ENCODE measurements at regions not wholly inside any gene's neighbourhood (a gene's known extent, or its start where the extent isn't known, plus 50 kb on each side); places are given as distances from the start of the nearest gene placed in this dataset.

DNA sequence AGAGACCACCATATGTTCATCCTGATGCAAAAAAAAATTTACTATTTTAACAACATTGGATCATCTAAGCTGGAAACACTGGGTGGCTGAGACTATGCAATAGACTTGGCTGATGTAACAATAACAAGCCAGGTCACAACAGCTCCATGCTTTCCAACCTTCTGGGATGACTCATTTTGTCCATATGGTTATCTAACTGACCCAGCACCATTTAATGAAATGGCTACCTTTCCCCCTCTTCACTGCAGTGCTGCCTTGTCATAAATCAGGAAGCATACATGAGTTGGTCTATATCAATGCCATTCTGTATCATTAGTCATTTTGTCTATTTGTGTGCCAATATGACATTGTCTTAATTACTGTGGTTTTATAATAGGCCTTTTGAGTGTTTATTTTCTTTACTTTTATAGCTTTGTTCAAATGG is 217.6 kb upstream of the KCNJ16 start (continued):
- no peak for TF ChIP-seq FOXP1 (CRISPR knock-in tag; IDR thresholded peaks at IDR 0.05)
- TF ChIP-seq WHSC1 (IDR thresholded peaks at IDR 0.05; ENCODE audit: low read length), result no peak
- TF ChIP-seq FOXK2 (conservative IDR thresholded peaks at IDR 0.05 in 1 of 2, IDR thresholded peaks at IDR 0.05 in 1 of 2; ENCODE audit: low read depth in 2 of 2), result peak; percentile 74 to 76
- TF ChIP-seq NCOA2 (IDR thresholded peaks at IDR 0.05; ENCODE audit: partially characterized antibody in 2 of 2), result no peak
- peak; percentile 54 for TF ChIP-seq POLR2H (tag; IDR thresholded peaks at IDR 0.05; ENCODE audit: low read depth)
- TF ChIP-seq, protein P1, sequence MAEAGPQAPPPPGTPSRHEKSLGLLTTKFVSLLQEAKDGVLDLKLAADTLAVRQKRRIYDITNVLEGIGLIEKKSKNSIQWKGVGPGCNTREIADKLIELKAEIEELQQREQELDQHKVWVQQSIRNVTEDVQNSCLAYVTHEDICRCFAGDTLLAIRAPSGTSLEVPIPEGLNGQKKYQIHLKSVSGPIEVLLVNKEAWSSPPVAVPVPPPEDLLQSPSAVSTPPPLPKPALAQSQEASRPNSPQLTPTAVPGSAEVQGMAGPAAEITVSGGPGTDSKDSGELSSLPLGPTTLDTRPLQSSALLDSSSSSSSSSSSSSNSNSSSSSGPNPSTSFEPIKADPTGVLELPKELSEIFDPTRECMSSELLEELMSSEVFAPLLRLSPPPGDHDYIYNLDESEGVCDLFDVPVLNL (CRISPR knock-in tag; IDR thresholded peaks at IDR 0.05; ENCODE audit: low read depth), result no peak
- TF ChIP-seq, protein P2, sequence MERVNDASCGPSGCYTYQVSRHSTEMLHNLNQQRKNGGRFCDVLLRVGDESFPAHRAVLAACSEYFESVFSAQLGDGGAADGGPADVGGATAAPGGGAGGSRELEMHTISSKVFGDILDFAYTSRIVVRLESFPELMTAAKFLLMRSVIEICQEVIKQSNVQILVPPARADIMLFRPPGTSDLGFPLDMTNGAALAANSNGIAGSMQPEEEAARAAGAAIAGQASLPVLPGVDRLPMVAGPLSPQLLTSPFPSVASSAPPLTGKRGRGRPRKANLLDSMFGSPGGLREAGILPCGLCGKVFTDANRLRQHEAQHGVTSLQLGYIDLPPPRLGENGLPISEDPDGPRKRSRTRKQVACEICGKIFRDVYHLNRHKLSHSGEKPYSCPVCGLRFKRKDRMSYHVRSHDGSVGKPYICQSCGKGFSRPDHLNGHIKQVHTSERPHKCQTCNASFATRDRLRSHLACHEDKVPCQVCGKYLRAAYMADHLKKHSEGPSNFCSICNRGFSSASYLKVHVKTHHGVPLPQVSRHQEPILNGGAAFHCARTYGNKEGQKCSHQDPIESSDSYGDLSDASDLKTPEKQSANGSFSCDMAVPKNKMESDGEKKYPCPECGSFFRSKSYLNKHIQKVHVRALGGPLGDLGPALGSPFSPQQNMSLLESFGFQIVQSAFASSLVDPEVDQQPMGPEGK (CRISPR knock-in tag; IDR thresholded peaks at IDR 0.05; ENCODE audit: borderline replicate concordance), result no peak
- TF ChIP-seq, protein P3, sequence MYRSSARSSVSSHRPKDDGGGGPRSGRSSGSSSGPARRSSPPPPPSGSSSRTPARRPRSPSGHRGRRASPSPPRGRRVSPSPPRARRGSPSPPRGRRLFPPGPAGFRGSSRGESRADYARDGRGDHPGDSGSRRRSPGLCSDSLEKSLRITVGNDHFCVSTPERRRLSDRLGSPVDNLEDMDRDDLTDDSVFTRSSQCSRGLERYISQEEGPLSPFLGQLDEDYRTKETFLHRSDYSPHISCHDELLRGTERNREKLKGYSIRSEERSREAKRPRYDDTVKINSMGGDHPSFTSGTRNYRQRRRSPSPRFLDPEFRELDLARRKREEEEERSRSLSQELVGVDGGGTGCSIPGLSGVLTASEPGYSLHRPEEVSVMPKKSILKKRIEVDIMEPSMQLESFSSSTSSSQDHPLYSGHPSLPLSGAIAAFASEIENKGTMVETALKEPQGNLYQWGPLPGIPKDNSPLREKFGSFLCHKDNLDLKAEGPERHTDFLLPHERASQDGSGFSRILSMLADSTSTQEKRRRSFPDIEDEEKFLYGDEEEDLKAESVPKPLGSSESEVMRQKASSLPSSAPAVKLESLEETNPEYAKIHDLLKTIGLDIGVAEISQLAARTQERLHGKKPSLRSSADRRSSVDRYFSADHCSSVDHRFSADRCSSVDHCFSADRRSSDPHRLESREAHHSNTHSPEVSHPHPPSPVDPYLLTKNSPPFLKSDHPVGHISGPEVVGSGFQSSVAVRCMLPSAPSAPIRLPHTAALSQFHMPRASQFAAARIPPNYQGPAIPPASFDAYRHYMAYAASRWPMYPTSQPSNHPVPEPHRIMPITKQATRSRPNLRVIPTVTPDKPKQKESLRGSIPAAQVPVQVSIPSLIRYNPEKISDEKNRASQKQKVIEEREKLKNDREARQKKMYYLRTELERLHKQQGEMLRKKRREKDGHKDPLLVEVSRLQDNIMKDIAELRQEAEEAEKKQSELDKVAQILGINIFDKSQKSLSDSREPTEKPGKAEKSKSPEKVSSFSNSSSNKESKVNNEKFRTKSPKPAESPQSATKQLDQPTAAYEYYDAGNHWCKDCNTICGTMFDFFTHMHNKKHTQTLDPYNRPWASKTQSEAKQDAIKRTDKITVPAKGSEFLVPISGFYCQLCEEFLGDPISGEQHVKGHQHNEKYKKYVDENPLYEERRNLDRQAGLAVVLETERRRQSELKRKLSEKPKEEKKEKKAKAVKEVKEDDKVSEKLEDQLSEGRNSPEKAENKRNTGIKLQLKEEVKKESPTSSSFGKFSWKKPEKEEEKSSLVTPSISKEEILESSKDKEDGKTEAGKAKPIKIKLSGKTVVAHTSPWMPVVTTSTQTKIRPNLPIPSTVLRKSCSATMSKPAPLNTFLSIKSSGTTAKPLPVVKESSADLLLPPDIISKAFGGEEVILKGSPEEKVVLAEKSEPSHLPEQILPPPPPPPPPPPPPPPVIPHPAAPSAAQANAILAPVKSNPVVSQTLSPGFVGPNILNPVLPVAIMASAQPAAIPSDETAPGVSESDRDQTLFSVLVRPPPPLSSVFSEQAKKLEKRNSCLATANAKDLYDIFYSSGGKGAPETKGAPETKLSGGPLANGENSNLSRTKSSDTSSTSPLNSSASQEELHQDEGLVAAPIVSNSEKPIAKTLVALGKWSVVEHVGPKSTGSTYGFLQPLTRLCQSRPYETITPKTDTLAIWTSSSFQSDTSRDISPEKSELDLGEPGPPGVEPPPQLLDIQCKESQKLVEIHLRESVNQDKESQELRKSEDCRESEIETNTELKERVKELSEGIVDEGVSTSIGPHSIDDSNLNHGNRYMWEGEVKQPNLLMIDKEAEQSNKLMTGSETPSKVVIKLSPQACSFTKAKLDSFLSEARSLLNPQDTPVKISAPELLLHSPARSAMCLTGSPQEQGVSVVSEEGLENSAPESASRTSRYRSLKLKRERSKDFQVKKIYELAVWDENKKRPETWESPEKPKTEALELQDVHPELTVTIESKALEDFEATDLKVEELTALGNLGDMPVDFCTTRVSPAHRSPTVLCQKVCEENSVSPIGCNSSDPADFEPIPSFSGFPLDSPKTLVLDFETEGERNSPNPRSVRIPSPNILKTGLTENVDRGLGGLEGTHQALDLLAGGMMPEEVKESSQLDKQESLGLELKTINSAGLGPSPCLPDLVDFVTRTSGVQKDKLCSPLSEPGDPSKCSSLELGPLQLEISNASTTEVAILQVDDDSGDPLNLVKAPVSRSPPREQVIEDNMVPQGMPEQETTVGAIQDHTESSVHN (IDR thresholded peaks at IDR 0.05; ENCODE audit: borderline replicate concordance in 1 of 2, low read depth in 1 of 2), result peak in 1 of 2 experiments; percentile 42; a peak in 1 of 4 replicates
- no peak for TF ChIP-seq TAF7 (tag; IDR thresholded peaks at IDR 0.05)
- no peak for TF ChIP-seq PHTF2 (CRISPR knock-in tag; IDR thresholded peaks at IDR 0.05)
- TF ChIP-seq SUPT5H (IDR thresholded peaks at IDR 0.05), result no peak
- TF ChIP-seq ZNF134 (CRISPR knock-in tag; conservative IDR thresholded peaks at IDR 0.05), result no peak
- TF ChIP-seq MYC (IDR thresholded peaks at IDR 0.05; ENCODE audit: low read depth, low read length), result peak; percentile 77
- no peak for TF ChIP-seq MYC (CRISPR knock-in tag; IDR thresholded peaks at IDR 0.05; ENCODE audit: borderline replicate concordance, low read depth)
- TF ChIP-seq, protein P4, sequence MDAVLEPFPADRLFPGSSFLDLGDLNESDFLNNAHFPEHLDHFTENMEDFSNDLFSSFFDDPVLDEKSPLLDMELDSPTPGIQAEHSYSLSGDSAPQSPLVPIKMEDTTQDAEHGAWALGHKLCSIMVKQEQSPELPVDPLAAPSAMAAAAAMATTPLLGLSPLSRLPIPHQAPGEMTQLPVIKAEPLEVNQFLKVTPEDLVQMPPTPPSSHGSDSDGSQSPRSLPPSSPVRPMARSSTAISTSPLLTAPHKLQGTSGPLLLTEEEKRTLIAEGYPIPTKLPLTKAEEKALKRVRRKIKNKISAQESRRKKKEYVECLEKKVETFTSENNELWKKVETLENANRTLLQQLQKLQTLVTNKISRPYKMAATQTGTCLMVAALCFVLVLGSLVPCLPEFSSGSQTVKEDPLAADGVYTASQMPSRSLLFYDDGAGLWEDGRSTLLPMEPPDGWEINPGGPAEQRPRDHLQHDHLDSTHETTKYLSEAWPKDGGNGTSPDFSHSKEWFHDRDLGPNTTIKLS (IDR thresholded peaks at IDR 0.05; ENCODE audit: borderline replicate concordance, low read depth), result no peak
- TF ChIP-seq ZNF431 (CRISPR knock-in tag; IDR thresholded peaks at IDR 0.05), result no peak
- TF ChIP-seq TRIM24 (IDR thresholded peaks at IDR 0.05), result peak; percentile 93 to 94

Data from K562 (cell line).